ENCODE measurements at regions not wholly inside any gene's neighbourhood (a gene's known extent, or its start where the extent isn't known, plus 50 kb on each side); places are given as distances from the start of the nearest gene placed in this dataset.

- TF ChIP-seq ZNF274 (IDR thresholded peaks at IDR 0.05; ENCODE audit: low read length) = no peak
- TF ChIP-seq ZNF274 (tag by site-specific recombination; IDR thresholded peaks at IDR 0.05; ENCODE audit: borderline replicate concordance) = no peak
- no peak for TF ChIP-seq EGR2 (tag by site-specific recombination; IDR thresholded peaks at IDR 0.05; ENCODE audit: low read depth)
These were observed 102.2 kb upstream of the ARRDC4 start for GRCh38 chr15:97858296-97858695.

Data from HEK293 (cell line).